ENCODE measurements at regions not wholly inside any gene's neighbourhood (a gene's known extent, or its start where the extent isn't known, plus 50 kb on each side); places are given as distances from the start of the nearest gene placed in this dataset.

GRCh38 chr3:117799387-117799735, 1089.8 kb downstream of the TUSC7 start:
- DNase-seq, result no peak
- H3K79me2 ChIP-seq (ENCODE audit: low read length), result no peaks in the 10 kb centered on the region
- no peak overlapping the region for H3K27ac ChIP-seq (ENCODE audit: low read length)
- POLR2A ChIA-PET (ENCODE audit: unreplicated experiment), result no interaction called here
- H3F3A ChIP-seq (ENCODE audit: low read length, unreplicated experiment), result no peaks in the 10 kb centered on the region
- CTCF ChIA-PET, result no interaction called here
- intact Hi-C loops (cut with micrococcal nuclease), result no loop called here
- H2AFZ ChIP-seq (ENCODE audit: low read length), result no peak overlapping the region
- no peak for TF ChIP-seq CTCF (conservative IDR thresholded peaks at IDR 0.05; ENCODE audit: low read depth, low read length)
- H3K36me3 ChIP-seq (ENCODE audit: low read depth, low read length), result no peaks in the 10 kb centered on the region
- 0 out of 2 replicates have a peak, but pooled peaks cover 5% of the 10 kb centered on the region for H3K9me3 ChIP-seq (ENCODE audit: low read length)
- H3K4me1 ChIP-seq (ENCODE audit: insufficient read depth, low read length), result no peaks in the 10 kb centered on the region
- no peaks in the 10 kb centered on the region for H3K9me2 ChIP-seq (replicated peaks; ENCODE audit: low read length)
- no peak overlapping the region for H3K4me3 ChIP-seq (ENCODE audit: low read length)
- H3K9ac ChIP-seq (ENCODE audit: low read length), result no peak overlapping the region
- no peaks in the 10 kb centered on the region for H3K27me3 ChIP-seq (ENCODE audit: low read length)
- no peaks in the 10 kb centered on the region for H4K20me1 ChIP-seq (ENCODE audit: low read length)
- no peak overlapping the region for H3K4me2 ChIP-seq (ENCODE audit: low read length)
- no TSS peak for BruUV-seq (replicated peaks)
- ATAC-seq, result no peak

- Histone ChIP-seq H3K36me3 (ENCODE audit: low read depth, low read length) (no peaks in the 10 kb centered on the region), H3K79me2 (ENCODE audit: low read length) (no peaks in the 10 kb centered on the region), H3K4me3 (ENCODE audit: low read length) (no peak overlapping the region), H3K9me3 (ENCODE audit: low read length) (peaks cover 5% of the 10 kb centered on the region; the same call in 1 of the 2 replicates), H3K27me3 (ENCODE audit: low read length) (no peaks in the 10 kb centered on the region), H3K4me2 (ENCODE audit: low read length) (no peak overlapping the region), H3K4me1 (ENCODE audit: insufficient read depth, low read length) (no peaks in the 10 kb centered on the region), H3F3A (ENCODE audit: low read length, unreplicated experiment) (no peaks in the 10 kb centered on the region), H4K20me1 (ENCODE audit: low read length) (no peaks in the 10 kb centered on the region), H3K27ac (ENCODE audit: low read length) (no peak overlapping the region), H3K9ac (ENCODE audit: low read length) (no peak overlapping the region), H2AFZ (ENCODE audit: low read length) (no peak overlapping the region), H3K9me2 (replicated peaks; ENCODE audit: low read length) (no peaks in the 10 kb centered on the region)
- CTCF ChIA-PET, result no interaction called here
- no peak for ATAC-seq
- no peak for DNase-seq
- TF ChIP-seq CTCF (conservative IDR thresholded peaks at IDR 0.05; ENCODE audit: low read depth, low read length) (no peak), EZH2 (IDR thresholded peaks at IDR 0.05; ENCODE audit: low read length, unreplicated experiment) (no peak), EZH2phosphoT487 (IDR thresholded peaks at IDR 0.05; ENCODE audit: borderline replicate concordance, low read length) (no peak)
- no TSS peak for BruUV-seq (replicated peaks)
- POLR2A ChIA-PET (ENCODE audit: unreplicated experiment), result no interaction called here
- intact Hi-C loops (cut with micrococcal nuclease), result no loop called here
Observed at GRCh38 chr3:117801912-117802239, 1092.3 kb downstream of the TUSC7 start.

- H4K20me1 ChIP-seq (ENCODE audit: low read length), result no peaks in the 10 kb centered on the region
- H3K9me3 ChIP-seq (ENCODE audit: low read length), result peaks cover 19% of the 10 kb centered on the region
- CTCF ChIA-PET, result no interaction called here
- intact Hi-C loops (cut with micrococcal nuclease), result no loop called here
- ATAC-seq, result no peak
- TF ChIP-seq EZH2phosphoT487 (IDR thresholded peaks at IDR 0.05; ENCODE audit: borderline replicate concordance, low read length), result no peak
- no peak for TF ChIP-seq CTCF (conservative IDR thresholded peaks at IDR 0.05; ENCODE audit: low read depth, low read length)
- no peak for TF ChIP-seq EZH2 (IDR thresholded peaks at IDR 0.05; ENCODE audit: low read length, unreplicated experiment)
- no peaks in the 10 kb centered on the region for H3F3A ChIP-seq (ENCODE audit: low read length, unreplicated experiment)
- H3K27me3 ChIP-seq (ENCODE audit: low read length), result no peaks in the 10 kb centered on the region
- no peaks in the 10 kb centered on the region for H3K9me2 ChIP-seq (replicated peaks; ENCODE audit: low read length)
- H3K4me3 ChIP-seq (ENCODE audit: low read length), result no peak overlapping the region
- H2AFZ ChIP-seq (ENCODE audit: low read length), result no peak overlapping the region
- no peaks in the 10 kb centered on the region for H3K79me2 ChIP-seq (ENCODE audit: low read length)
- H3K36me3 ChIP-seq (ENCODE audit: low read depth, low read length), result no peaks in the 10 kb centered on the region
- H3K4me1 ChIP-seq (ENCODE audit: insufficient read depth, low read length), result no peaks in the 10 kb centered on the region
- no peak for DNase-seq
- H3K4me2 ChIP-seq (ENCODE audit: low read length), result no peak overlapping the region
- no TSS peak for BruUV-seq (replicated peaks)
- H3K27ac ChIP-seq (ENCODE audit: low read length), result no peak overlapping the region
- H3K9ac ChIP-seq (ENCODE audit: low read length), result no peak overlapping the region
- POLR2A ChIA-PET (ENCODE audit: unreplicated experiment), result no interaction called here
Observed at GRCh38 chr3:117809186-117810081, 1099.9 kb downstream of the TUSC7 start.

All from PC-3 (cell line).